Heart right ventricle (tissue), 16 donors: ENCODE measurements at regions not wholly inside any gene's neighbourhood (a gene's known extent, or its start where the extent isn't known, plus 50 kb on each side); places are given as distances from the start of the nearest gene placed in this dataset.

Experiments used
- ATAC-seq, 8 donors: fragments of 200-7000 bp; cut with Tn5 transposase; one replicate each; pipeline ENCODE4 v1.9.1; 2020; ENCODE audit warnings: mild to moderate bottlenecking in 8 of 8, moderate library complexity in 8 of 8, moderate number of reproducible peaks in 1 of 8
- DNase-seq, 2 donors: peaks; one replicate each; pipeline ENCODE4 v3.0.0-alpha.2; 2020
- H3K27ac ChIP-seq, 10 donors: fragments of 200-600 bp; sonication (generic) in 2 of 10; one replicate each; pipeline versions ENCODE4 v1.5.0 to v1.8.0; 2020 to 2022; ENCODE audit warnings: mild to moderate bottlenecking in 3 of 10
- H3K27me3 ChIP-seq, 7 donors: fragments of 200-600 bp; one replicate each; pipeline ENCODE4 v1.8.0; 2021 to 2022; ENCODE audit warnings: mild to moderate bottlenecking in 2 of 7
- H3K36me3 ChIP-seq, 9 donors: fragments of 200-600 bp; sonication (generic) in 1 of 9; one replicate each; pipeline versions ENCODE4 v1.5.0 to v1.8.0; 2020 to 2022; ENCODE audit warnings: mild to moderate bottlenecking in 2 of 9
- H3K4me1 ChIP-seq, 9 donors: fragments of 200-600 bp; sonication (generic) in 1 of 9; one replicate each; pipeline versions ENCODE4 v1.5.0 to v1.8.0; 2020 to 2022; ENCODE audit warnings: mild to moderate bottlenecking in 4 of 9
- H3K4me3 ChIP-seq, 10 donors: fragments of 200-600 bp; sonication (generic) in 2 of 10; one replicate each; pipeline versions ENCODE4 v1.5.0 to v1.8.0; 2020 to 2022; ENCODE audit warnings: mild to moderate bottlenecking in 7 of 10, moderate library complexity in 2 of 10
- H3K9me3 ChIP-seq, 11 donors: fragments of 200-600 bp in 10 of 11; sonication (generic) in 2 of 11; one replicate each; pipeline versions ENCODE4 v1.5.0 to v1.8.0; 2013 to 2022; ENCODE audit warnings: mild to moderate bottlenecking in 2 of 11, control low read depth in 1 of 11, moderate library complexity in 1 of 11
- CTCF ChIP-seq, 9 donors: fragments of 200-600 bp; sonication (generic) in 2 of 9; IDR thresholded peaks; one replicate each; pipeline versions ENCODE4 v1.5.0 to v1.8.0; 2021 to 2022; ENCODE audit warnings: antibody characterized with exemption in 9 of 9, mild to moderate bottlenecking in 5 of 9, moderate library complexity in 1 of 9
- WGBS, 2 donors: extraction: QIAGEN DNeasy Blood & Tissue Kit; methylation state at CpG; one replicate each; pipeline ENCODE4 v1.1.7; 2013; ENCODE audit warnings: inconsistent platforms in 1 of 2; 5-methylcytosine and 5-hydroxymethylcytosine counted together
- intact Hi-C, 10 donors: fragments of 100-400 bp; cut with DNase I; formaldehyde crosslinking; loops; one replicate each; pipeline versions ENCODE4 v1.11.1 to v1.14.2; 2022
- donor health status: Arrhythmogenic right ventricular cardiomyopathy.
- donor health status: ischemic (EF 13 %, LVEDD 7.1; RV severe dilation, severe dysfunction).
- donor health status: healthy with polysubstance abuse.
- donor health status: DM: no; HTN: yes; CAD: no.
- donor health status: DM: no; HTN: no; CAD: no.
- donor health status: ischemic (EF 25% LVEDD 6.9; RV normal size, moderate dysfunction).
- donor health status: ischemic (EF 25% LVEDD 5.7; RV mildly dilated, moderate dysfunction).
- donor health status: healthy.
- donor health status: DM: yes; HTN: yes; CAD: no.
- donor health status: Ischemic cardiomyopathy.
- donor health status: ischemic (EF 35%, LVEDD 5.7; RV mildly dilated, moderate dysfunction).
- donor health status: nonischemic (EF 11% LVEDD 7.7; RV severe dilation, severe dysfunction).
- donor health status: DM: yes; HTN: yes; CAD: no.
- donor health status: PGD.
- donor health status: ischemic (EF 29% LVEDD 5.4; RV normal size, mild dysfunction).
- donor health status: nonischemic (EF 23%, LVEDD 6.1; RV moderate dilation, normal function).

- intact Hi-C loops = no loop called here
- H3K27ac ChIP-seq = no peak overlapping the region
- no peak for TF ChIP-seq CTCF (IDR thresholded peaks at IDR 0.05)
- WGBS, 2 donors = 79 to 84% methylated on average over 6 of the region's 6 CpGs
- H3K4me1 ChIP-seq = no peaks in the 10 kb centered on the region
- ATAC-seq (no peak), DNase-seq (no peak)
- H3K9me3 ChIP-seq = peaks cover 0 to 23% (median 0%) of the 10 kb centered on the region in 11 donors
- H3K4me3 ChIP-seq = no peak overlapping the region
- H3K36me3 ChIP-seq = no peaks in the 10 kb centered on the region
- no peaks in the 10 kb centered on the region for H3K27me3 ChIP-seq
These were observed 178.7 kb downstream of the PAWR start for GRCh38 chr12:79512068-79512467.

- Histone ChIP-seq H3K27ac (no peak overlapping the region), H3K9me3 (peaks cover 0 to 16% (median 0%) of the 10 kb centered on the region in 11 donors), H3K4me3 (no peak overlapping the region), H3K36me3 (no peaks in the 10 kb centered on the region), H3K4me1 (no peaks in the 10 kb centered on the region), H3K27me3 (no peaks in the 10 kb centered on the region)
- intact Hi-C loops = no loop called here
- DNase-seq = no peak
- no peak for TF ChIP-seq CTCF (IDR thresholded peaks at IDR 0.05)
- ATAC-seq = no peak
- 82 to 89% methylated on average over 2 of the region's 2 CpGs for WGBS, 2 donors
These were observed 182.1 kb downstream of the PAWR start for GRCh38 chr12:79508622-79509021.
